PFSK-1 (cell line): ENCODE measurements at regions not wholly inside any gene's neighbourhood (a gene's known extent, or its start where the extent isn't known, plus 50 kb on each side); places are given as distances from the start of the nearest gene placed in this dataset.

Experiments
- FOXP2 ChIP-seq: optimal IDR thresholded peaks from 2 replicates; pipeline ENCODE3; 2011; ENCODE audit warnings: borderline replicate concordance, control low read depth, inconsistent platforms; ENCODE audit not compliant: insufficient read depth; ENCODE audit errors: extremely low read length, extremely low read depth
- POLR2AphosphoS5 ChIP-seq: IDR thresholded peaks from 2 replicates; pipeline ENCODE4 v1.6.1; 2012; ENCODE audit warnings: low read depth, mild to moderate bottlenecking, control low read depth, low read length, moderate library complexity
- REST ChIP-seq, 2 experiments: IDR thresholded peaks; 2 replicates each; pipeline versions ENCODE4 v1.6.1 to v1.8.0; 2011 to 2012; ENCODE audit warnings: low read depth in 2 of 2, low read length in 2 of 2, control low read depth in 1 of 2, inconsistent platforms in 1 of 2, mild to moderate bottlenecking in 1 of 2, moderate library complexity in 1 of 2; ENCODE audit not compliant: insufficient read depth in 1 of 2
- SIN3A ChIP-seq: IDR thresholded peaks from 2 replicates; pipeline ENCODE4 v1.6.1; 2012; ENCODE audit warnings: mild to moderate bottlenecking, low read length, moderate library complexity, borderline replicate concordance; ENCODE audit not compliant: insufficient read depth
- TAF1 ChIP-seq: IDR thresholded peaks from 2 replicates; pipeline ENCODE4 v1.6.1; 2012; ENCODE audit warnings: low read length, control low read depth, borderline replicate concordance; ENCODE audit not compliant: insufficient read depth

- TF ChIP-seq POLR2AphosphoS5 (no peak), TAF1 (no peak), REST (IDR thresholded peaks at IDR 0.05; ENCODE audit: insufficient read depth in 1 of 2, low read depth in 2 of 2, low read length in 2 of 2) (no peak), FOXP2 (no peak), SIN3A (no peak)
Measured at GRCh38 chr12:68470664-68471328, 138.6 kb upstream of the MDM1 start.
